ENCODE measurements at regions not wholly inside any gene's neighbourhood (a gene's known extent, or its start where the extent isn't known, plus 50 kb on each side); places are given as distances from the start of the nearest gene placed in this dataset.

DNA sequence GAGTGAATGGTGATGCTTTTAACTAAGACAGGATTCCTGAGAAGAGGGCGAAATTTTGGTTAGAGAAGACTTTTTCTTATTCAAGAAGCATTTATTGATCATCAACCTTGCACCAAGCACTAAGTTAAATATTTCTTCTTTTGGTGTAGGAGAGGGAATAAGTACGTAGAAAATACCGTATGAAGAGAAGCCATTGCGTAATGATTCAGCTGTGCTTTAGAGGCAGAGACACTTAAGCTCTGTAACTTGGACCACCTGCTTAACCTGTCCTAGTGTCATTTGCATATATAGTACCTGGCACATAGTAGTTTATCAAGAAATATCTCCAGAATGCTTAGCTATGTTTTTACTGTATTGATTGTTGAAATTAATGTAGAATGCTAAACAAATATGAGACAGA lies 430.9 kb upstream of the ZNF608 start:
- TF ChIP-seq CTCF (IDR thresholded peaks at IDR 0.05) (no peak), POLR2AphosphoS5 (IDR thresholded peaks at IDR 0.05; ENCODE audit: low read depth, low read length) (no peak)
